Activated CD8-positive, alpha-beta memory T cell treated with anti-CD3 and anti-CD28 coated beads, Interleukin-2, amount 50 U/mL, for 48 hours (primary cell): ENCODE measurements at regions not wholly inside any gene's neighbourhood (a gene's known extent, or its start where the extent isn't known, plus 50 kb on each side); places are given as distances from the start of the nearest gene placed in this dataset.

Experiments
- DNase-seq: peaks from one replicate; pipeline ENCODE4 v3.0.0-alpha.2; 2020

DNA sequence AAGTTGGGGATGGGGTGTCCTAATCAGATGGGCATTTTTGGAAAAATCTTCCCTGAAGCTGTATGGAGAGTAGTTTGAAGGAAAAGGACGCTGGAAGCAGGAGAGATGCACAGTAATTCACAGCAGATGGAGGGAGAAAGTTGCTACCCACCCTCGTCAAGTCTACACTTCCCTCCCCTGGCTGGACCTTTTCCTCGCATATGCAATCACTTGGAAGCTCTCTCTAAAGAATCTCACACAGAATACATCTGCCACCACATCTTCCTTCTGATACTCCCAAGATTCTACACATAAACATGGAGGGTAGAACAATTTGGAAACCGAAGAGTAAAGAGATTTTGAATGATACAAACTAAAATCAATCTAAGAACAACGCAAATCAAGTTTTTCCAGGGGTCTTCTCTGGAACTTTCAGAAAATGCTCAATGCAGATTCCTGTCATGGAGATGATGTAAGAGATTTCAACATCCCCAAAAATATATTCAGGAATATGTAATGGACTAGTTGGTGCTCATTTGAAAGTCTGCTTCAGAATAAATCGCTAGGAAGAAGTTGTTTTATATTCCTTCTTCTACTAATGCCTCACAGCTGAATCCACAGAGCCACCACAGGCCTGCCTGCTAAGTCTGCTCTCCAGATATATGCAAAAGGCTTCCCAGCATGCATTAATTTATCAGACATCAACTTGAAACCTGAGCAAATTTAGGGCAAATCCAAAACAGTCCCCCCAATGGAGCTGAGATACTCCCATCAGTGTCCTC is 291.5 kb downstream of the LRATD1 start:
- no peak for DNase-seq

DNA sequence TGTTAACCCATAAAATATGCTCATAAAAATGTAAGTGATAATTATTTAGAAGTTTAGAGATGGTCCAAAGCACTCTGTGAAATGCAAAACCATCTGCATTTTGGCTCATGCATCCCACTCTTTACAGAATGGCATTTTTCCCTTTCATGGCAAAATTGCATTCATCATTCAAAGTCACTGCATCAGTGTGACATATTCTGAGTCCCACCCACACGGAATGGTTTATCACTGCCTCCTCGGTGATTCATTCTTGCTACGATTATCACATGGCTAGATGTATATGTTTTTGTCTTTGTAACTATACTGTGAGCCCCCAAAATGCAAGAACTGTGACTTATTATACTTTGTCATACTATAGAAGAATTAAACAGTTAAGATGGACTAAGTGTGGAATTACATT is 293.0 kb downstream of the LRATD1 start:
- no peak for DNase-seq

GRCh38 chr2:14927021-14927564 is 294.6 kb downstream of the LRATD1 start:
- no peak for DNase-seq

DNA sequence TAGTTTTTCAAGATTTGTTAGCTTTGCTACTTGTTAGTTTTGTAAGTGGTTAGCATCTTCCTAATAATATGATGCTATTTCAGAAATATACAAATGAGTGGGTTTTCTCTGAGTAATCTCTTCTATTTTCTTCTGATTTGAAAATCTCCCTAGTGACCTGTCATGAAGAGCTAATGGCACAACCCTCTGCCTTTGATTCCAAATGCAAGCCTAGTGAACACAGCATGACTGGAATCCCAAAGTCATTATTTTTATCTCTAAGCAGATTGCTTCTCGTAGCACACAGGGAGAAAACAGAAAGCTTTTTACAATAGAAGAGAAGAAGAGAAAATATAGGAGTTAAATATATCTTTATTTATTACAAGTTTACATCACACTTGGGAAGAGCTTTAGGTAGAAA is 295.5 kb downstream of the LRATD1 start:
- no peak for DNase-seq

DNA sequence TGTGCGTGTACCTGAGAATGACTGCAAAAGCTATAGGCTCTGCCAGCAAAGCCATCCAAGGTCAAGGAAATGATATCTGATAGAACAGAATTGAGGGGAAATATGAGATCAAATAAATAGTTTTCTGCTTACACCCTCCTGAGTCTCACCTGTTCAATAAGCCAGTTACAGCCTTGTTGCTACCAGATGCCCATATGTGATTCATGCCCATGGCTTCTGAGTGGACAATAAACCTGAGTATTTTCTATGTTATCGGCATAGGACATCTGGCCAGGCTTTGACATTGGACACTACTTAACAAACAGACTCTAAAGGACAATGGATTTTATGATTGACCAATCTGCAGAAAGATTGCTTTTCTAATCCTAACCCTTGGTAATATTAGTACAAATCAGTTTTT is 297.9 kb downstream of the LRATD1 start:
- no peak for DNase-seq

DNA sequence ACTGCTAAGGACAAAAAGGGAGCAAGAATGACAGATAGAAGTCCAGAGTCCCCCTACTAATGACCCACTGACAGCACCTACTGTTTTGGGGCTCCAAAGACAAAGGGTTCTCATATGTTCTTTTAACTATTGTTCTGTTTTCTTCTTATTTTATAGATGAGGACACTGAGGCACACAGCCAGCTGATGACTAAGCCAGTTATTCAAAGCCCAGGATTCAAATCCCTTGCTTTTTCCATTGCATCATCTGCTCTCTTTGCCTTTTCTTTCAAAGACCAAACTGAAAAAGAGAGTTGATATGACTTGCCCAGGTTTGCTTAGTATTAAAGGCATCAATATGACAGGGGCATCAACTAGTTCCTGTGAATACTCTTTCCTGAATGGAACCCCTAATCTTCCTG is 299.8 kb downstream of the LRATD1 start:
- no peak for DNase-seq

GRCh38 chr2:14933753-14934152 is 301.2 kb downstream of the LRATD1 start:
- no peak for DNase-seq

- no peak for DNase-seq
Observed at GRCh38 chr2:14936426-14936825, 303.9 kb downstream of the LRATD1 start.

GRCh38 chr2:14937336-14937735 is 304.8 kb downstream of the LRATD1 start:
- DNase-seq, result no peak

- no peak for DNase-seq
Observed at GRCh38 chr2:14941151-14941631, 308.7 kb downstream of the LRATD1 start.

DNA sequence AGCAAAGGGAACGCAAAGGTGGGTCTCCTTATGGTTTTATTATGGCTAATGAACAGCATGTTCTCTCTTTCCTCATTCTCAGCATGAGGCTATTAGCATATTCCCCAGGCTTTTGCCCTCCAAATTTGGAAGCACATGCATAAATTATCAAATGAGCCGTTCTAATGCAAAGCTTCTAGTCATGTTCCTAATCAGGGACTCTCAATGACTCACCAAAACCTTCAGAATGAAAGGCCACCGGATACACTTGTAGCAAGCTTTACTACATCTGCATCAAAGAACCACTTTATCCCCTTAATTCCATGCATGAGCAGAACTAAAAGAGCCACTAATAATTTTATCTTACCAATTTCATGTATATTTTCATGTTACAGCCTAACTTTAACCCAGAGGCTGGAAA is 310.5 kb downstream of the LRATD1 start:
- DNase-seq, result no peak

- DNase-seq, result no peak
Observed at GRCh38 chr2:14944562-14945346, 312.2 kb downstream of the LRATD1 start.

- no peak for DNase-seq
Observed at GRCh38 chr2:14951569-14952285, 319.2 kb downstream of the LRATD1 start.

DNA sequence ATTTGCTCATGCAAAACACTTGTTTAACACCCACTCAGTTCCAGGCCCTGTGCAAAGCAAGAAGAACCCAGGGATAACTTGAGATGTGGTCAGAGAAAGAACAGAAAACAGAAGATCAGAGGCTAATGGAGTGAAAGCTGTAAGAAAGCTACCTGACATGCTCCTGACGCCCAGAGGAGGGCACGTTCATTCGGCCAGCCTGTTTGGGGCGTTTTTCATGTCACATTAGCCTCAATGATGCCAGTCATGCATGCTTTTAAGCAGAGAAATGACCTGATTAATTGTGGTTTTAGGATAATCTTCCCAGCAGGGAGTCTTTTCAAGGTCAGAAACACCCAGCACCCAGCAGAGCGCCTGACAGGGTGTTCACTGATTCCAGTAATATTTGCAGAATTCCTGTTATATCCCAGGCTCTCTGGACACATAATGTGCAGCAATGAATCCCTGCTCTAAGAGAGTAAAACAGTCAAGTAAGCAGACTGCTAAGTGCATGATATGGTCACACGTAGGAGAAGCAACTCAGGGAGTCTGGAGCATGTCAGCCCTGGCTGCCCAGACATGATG is 320.0 kb downstream of the LRATD1 start:
- DNase-seq, result no peak

DNA sequence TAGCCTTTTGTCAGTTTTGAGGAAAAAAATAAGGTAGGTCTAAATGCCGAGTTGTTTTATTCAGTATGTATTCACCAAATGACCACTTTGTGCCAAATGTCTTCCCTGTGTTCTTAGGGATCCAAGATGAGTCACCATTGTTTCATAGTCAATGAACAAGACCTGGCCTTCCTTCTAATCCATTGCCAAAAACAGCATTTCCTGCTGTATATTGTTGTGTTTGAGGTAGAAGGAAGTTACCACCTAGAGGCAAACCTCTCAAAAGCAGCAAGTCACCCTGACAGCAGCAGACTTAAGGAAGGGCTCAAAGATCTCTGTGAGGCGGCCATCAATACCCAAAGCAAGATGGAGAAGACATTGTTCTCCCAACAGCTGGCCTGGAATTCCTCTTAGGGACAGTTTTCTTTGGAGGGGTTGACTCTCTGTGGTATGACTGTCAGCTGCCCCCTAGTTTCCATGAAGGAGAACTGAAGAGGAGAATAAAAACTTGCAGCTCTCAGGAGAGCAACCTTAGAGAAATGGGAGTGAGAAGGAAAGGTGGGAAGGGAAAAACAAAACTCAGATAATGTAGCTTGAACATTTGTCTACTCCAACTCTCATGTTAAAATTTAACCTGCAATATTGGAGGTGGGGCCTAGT is 328.3 kb downstream of the LRATD1 start:
- DNase-seq, result no peak

- no peak for DNase-seq
Observed at GRCh38 chr2:14967729-14968128, 335.2 kb downstream of the LRATD1 start.

DNA sequence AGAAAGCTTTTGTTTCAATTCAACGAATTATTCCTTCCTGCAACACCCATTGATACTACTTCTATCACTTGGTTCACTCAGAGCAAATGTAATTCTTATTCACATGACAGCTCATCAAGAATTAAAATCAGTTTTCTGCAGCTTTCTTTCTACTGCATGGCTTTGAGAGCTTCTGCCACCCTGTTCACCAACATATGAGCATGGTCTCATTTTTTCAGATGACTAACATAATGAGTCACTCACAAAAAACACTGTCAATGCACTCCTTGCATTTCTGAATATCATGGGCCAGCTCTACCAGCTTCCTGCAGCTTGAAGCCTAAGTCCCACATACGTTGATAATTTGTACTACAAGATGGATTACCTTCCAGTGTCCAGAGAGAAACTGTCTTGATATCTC is 342.9 kb downstream of the LRATD1 start:
- DNase-seq, result no peak

- DNase-seq, result no peak
Observed at GRCh38 chr2:14977021-14977420, 344.5 kb downstream of the LRATD1 start.

- no peak for DNase-seq
Observed at GRCh38 chr2:14978845-14979244, 346.3 kb downstream of the LRATD1 start.

DNA sequence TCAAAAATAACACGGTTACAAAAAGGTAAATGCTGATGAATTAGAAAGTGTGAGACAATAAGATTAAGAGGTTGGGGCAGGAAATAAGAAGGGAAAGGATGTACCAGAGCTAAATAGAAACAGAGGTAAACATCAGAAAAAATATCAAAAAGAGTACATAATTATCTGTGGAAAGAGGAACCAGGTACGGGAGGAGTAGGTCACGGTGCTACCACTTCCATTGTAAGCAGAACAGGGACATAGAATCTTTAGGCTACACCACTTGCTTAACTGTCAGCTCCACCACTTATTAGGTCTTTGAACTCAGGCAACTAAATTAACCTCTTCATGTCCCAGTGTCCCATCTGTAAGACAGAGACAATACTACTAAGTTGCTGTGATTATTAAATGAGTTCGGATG is 350.3 kb downstream of the LRATD1 start:
- DNase-seq, result no peak

GRCh38 chr2:14988600-14988999 is 356.1 kb downstream of the LRATD1 start:
- no peak for DNase-seq

- DNase-seq, result no peak
Observed at GRCh38 chr2:14991723-14992122, 359.2 kb downstream of the LRATD1 start.

DNA sequence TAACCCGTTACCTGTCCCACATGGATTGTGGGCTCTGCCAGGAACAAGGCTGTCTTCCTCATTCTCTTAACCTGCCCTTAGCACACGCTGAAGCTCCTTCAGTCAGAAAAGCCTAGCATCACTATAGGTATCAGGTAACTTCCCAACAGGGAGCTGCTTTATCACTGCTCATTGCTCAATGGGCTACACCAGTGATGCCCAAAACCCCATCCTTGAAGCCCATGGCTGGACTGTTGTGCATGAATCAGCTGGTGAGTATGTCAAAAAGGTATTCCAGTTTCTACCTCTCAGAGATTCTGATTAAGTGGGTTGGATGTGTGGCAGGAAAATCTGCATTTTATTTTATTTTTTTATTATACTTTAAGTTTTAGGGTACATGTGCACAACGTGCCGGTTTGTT is 362.2 kb downstream of the LRATD1 start:
- no peak for DNase-seq
